A549 (cell line): ENCODE measurements at regions not wholly inside any gene's neighbourhood (a gene's known extent, or its start where the extent isn't known, plus 50 kb on each side); places are given as distances from the start of the nearest gene placed in this dataset.

ENCODE experiments used
- CHD2 ChIP-seq: fragments of 150-350 bp; IDR thresholded peaks from 2 replicates; pipeline ENCODE4 v1.6.1; 2014; ENCODE audit warnings: low read length; ENCODE audit not compliant: partially characterized antibody
- CTCF ChIP-seq: fragments of >200 bp; sonication (Bioruptor Twin); formaldehyde crosslinking; IDR thresholded peaks from 3 replicates; pipeline ENCODE4 v1.5.1; 2016
- JUN ChIP-seq, 2 experiments: fragments of >200 bp; sonication (Bioruptor Twin); formaldehyde crosslinking; IDR thresholded peaks; 2 replicates in 1 of 2; 3 replicates in 1 of 2; pipeline ENCODE4 v1.6.1; 2016 to 2017
- MYC ChIP-seq: IDR thresholded peaks from 2 replicates; pipeline ENCODE4 v1.6.1; 2012; ENCODE audit warnings: mild to moderate bottlenecking, inconsistent platforms, low read length, improper control_type of control experiment, borderline replicate concordance
- RCOR1 ChIP-seq: fragments of 150-350 bp; IDR thresholded peaks from 2 replicates; pipeline ENCODE4 v1.6.1; 2014; ENCODE audit warnings: antibody characterized with exemption, low read length, low read depth
- ZFP36 ChIP-seq: fragments of 450-650 bp; IDR thresholded peaks from 2 replicates; pipeline ENCODE4 v1.6.1; 2014; ENCODE audit warnings: borderline replicate concordance; ENCODE audit not compliant: partially characterized antibody

DNA sequence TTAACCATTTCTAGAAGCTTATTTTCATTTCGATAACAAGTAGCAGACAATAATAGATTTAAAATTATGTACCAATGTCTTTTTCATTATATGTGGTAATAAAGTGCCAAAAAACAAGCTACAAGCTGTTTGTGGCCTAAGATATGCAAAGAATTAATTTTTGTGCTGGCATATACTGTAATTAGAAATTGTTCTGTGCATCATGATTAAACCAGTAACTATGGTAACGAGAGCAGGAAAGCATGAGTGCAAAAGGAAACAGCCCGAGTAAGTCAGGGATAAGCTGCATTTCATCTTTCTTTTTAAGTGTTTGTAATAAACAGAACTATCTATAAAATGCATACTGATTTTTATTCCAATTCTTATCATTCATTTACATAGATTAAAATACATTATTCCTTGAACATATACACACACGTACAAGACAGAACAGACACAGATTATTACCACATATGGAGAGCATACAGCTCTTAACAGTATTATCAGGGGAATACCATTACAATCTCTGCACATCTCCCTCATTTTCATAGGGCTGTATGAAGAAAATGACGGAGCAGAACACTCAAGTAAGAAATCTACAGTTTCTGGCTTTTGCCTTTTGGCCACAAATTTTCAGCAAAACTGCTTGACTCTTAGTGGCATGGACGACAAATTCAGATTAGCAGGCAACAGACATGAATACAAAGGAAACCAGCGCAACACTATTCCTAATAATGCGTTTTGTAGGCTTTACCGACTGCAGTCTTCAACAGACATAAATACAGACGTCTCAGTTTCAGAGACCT, 121.3 kb upstream of the WDR17 start:
- TF ChIP-seq CTCF (no peak), RCOR1 (no peak), CHD2 (no peak), JUN (IDR thresholded peaks at IDR 0.05) (no peak), MYC (no peak), ZFP36 (no peak)
